Right atrium auricular region (tissue), 2 donors: ENCODE measurements at regions not wholly inside any gene's neighbourhood (a gene's known extent, or its start where the extent isn't known, plus 50 kb on each side); places are given as distances from the start of the nearest gene placed in this dataset.

ENCODE experiments used
- DNase-seq: peaks from one replicate; pipeline ENCODE4 v3.0.0-alpha.2; 2019; ENCODE audit warnings: low spot score
- H3K27ac ChIP-seq, 2 donors: fragments of 200-600 bp; sonication (generic); 1 replicate in 1 of 2; 2 replicates in 1 of 2; pipeline ENCODE4 v1.5.1; 2016 to 2019
- H3K27me3 ChIP-seq, 2 donors: fragments of 200-600 bp; sonication (generic); one replicate each; pipeline versions ENCODE4 v1.5.1 to v1.6.0; 2017 to 2019
- H3K36me3 ChIP-seq: fragments of 200-600 bp; sonication (generic); one replicate; pipeline ENCODE4 v1.5.1; 2016
- H3K4me1 ChIP-seq, 2 donors: fragments of 200-600 bp; sonication (generic); one replicate each; pipeline versions ENCODE4 v1.5.1 to v1.6.0; 2017 to 2019
- H3K4me3 ChIP-seq, 2 donors: fragments of 200-600 bp; sonication (generic); 1 replicate in 1 of 2; 2 replicates in 1 of 2; pipeline ENCODE4 v1.5.1; 2017 to 2019; ENCODE audit warnings: mild to moderate bottlenecking in 1 of 2, moderate library complexity in 1 of 2
- H3K9me3 ChIP-seq, 2 donors: fragments of 200-600 bp; sonication (generic); one replicate each; pipeline ENCODE4 v1.5.1; 2019
- TF ChIP-seq, protein P1 (sequence below), 2 donors: fragments of 200-600 bp; sonication (generic); IDR thresholded peaks; one replicate each; pipeline ENCODE4 v1.5.1; 2019; ENCODE audit warnings: antibody characterized with exemption in 2 of 2

DNA sequence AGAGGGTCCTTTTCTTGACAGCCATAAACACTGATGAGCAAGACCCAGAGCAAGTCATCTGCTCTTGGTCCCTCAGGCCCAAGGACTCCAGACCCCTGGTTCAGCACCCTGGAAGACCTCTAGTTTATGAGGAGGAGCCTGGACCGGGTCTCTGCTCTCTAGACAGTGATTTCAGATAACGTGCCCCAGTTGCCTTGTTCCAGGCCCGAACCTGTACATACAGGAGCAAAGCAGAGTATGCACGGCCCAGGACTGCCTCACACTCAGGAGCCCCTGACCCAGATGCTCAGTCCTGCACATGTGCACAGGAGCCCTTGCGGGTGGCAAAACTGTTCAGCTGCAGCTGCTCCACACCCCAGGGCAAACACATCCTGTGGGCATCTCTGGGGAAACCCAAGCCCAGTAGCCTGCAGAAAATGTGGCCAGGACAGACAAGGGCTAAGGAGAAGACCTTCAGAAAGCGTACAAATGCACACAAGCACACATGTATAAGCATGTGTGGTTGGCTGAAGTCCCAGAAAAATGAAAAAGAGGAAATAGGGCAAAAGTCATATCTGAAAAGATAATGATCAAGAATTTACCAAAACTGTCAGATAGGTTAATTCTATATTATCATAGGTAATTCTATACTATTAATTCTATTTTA is 59.9 kb upstream of the CORO2B start:
- no peaks in the 10 kb centered on the region for H3K36me3 ChIP-seq
- peaks cover 0 to 18% of the 10 kb centered on the region in 2 donors for H3K4me1 ChIP-seq
- no peak for DNase-seq
- no peak overlapping the region for H3K4me3 ChIP-seq
- TF ChIP-seq, protein P1, sequence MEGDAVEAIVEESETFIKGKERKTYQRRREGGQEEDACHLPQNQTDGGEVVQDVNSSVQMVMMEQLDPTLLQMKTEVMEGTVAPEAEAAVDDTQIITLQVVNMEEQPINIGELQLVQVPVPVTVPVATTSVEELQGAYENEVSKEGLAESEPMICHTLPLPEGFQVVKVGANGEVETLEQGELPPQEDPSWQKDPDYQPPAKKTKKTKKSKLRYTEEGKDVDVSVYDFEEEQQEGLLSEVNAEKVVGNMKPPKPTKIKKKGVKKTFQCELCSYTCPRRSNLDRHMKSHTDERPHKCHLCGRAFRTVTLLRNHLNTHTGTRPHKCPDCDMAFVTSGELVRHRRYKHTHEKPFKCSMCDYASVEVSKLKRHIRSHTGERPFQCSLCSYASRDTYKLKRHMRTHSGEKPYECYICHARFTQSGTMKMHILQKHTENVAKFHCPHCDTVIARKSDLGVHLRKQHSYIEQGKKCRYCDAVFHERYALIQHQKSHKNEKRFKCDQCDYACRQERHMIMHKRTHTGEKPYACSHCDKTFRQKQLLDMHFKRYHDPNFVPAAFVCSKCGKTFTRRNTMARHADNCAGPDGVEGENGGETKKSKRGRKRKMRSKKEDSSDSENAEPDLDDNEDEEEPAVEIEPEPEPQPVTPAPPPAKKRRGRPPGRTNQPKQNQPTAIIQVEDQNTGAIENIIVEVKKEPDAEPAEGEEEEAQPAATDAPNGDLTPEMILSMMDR (IDR thresholded peaks at IDR 0.05): no peak
- peak overlapping the region in 1 of 2 donors; percentile 71 for H3K27ac ChIP-seq
- H3K27me3 ChIP-seq: no peaks in the 10 kb centered on the region
- H3K9me3 ChIP-seq: peaks cover 0 to 2% of the 10 kb centered on the region in 2 donors

DNA sequence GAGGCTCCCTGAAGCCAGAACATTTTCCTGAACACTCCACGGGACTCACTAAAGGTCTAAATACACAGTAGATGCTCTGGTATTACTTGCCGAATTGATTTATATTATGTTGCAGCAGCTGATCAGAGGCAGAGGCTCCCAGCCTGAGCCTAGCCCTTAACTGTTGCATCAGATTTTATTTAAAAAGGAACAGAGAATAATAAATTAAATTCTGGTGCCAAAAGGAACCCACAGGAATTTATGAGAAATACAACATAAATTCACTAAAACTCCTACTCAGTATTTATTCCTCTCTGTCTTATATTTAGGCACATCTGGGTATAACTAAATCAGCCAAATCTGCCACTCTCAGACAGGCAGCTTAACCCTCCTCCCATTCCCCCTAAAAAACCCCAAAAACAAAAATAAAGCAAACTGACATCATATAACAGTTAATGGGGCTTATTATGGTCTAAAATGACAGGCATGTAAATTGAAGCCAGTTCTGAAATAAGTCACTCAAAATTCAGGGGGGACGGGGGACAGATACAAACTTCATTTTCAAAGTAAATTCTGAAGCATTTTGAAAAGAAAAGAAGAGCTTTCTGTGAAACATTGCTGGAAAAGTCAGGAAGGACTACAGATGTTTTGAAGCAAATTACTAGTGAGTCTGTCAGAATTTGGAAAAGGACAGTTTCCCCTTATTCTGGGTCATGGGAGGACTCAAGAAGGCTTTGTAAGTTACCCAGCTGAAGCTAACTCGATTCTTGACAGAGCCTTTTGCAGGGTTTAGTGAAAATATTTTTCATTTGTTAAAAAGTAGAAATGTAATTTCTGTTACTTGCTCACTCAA is 53.8 kb upstream of the CORO2B start:
- H3K9me3 ChIP-seq: no peaks in the 10 kb centered on the region
- TF ChIP-seq, protein P1 (IDR thresholded peaks at IDR 0.05): no peak
- no peaks in the 10 kb centered on the region for H3K36me3 ChIP-seq
- no peak overlapping the region for H3K4me3 ChIP-seq
- H3K27me3 ChIP-seq: no peaks in the 10 kb centered on the region
- DNase-seq: no peak
- no peaks in the 10 kb centered on the region for H3K4me1 ChIP-seq
- peak overlapping the region; percentile 22 to 58 for H3K27ac ChIP-seq

DNA sequence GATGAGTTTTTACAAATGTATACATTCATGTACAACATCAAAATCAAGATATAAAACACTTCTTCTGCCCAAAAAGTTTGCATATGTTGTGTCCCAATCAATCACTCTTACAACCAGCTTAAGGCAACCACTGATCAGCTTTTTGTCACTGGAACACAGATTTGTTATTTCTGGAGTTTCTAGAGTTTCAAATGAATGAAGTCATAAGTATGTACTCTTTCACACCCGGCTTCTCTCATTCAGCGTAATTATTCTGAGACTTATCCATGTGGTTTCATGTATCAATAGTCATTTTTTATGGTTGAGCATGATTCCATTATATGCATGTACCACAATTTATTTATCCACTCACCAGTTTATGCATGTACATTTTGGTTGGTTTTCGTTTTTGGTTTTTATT is 53.0 kb upstream of the CORO2B start:
- no peaks in the 10 kb centered on the region for H3K36me3 ChIP-seq
- no peaks in the 10 kb centered on the region for H3K27me3 ChIP-seq
- no peak for DNase-seq
- TF ChIP-seq, protein P1 (IDR thresholded peaks at IDR 0.05): no peak
- H3K4me1 ChIP-seq: no peaks in the 10 kb centered on the region
- H3K4me3 ChIP-seq: no peak overlapping the region
- H3K27ac ChIP-seq: peak overlapping the region in 1 of 2 donors; percentile 58
- H3K9me3 ChIP-seq: peaks cover 0 to under 1% of the 10 kb centered on the region in 2 donors

DNA sequence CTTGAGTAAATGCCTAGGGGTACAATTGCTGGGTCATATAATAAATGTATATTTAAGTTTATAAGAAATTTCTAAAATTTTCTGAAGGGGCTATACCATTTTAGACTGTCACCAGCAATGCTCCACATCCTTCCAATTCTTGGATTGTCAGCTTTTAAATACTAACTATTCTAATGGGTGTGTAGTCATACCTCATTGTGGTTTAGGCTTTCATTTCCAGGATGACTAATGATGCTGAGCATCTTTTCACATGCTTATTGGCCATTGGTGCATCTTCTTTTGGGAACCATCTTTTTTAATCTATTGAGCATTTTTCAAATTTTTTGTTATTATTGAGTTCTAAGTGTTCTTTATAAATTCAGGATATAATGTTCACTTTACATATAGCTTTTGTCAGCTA is 52.5 kb upstream of the CORO2B start:
- no peak for DNase-seq
- no peaks in the 10 kb centered on the region for H3K4me1 ChIP-seq
- peaks cover 0 to 5% of the 10 kb centered on the region in 2 donors for H3K9me3 ChIP-seq
- no peaks in the 10 kb centered on the region for H3K36me3 ChIP-seq
- no peak overlapping the region for H3K27ac ChIP-seq
- no peaks in the 10 kb centered on the region for H3K27me3 ChIP-seq
- no peak overlapping the region for H3K4me3 ChIP-seq
- TF ChIP-seq, protein P1 (IDR thresholded peaks at IDR 0.05): no peak

DNA sequence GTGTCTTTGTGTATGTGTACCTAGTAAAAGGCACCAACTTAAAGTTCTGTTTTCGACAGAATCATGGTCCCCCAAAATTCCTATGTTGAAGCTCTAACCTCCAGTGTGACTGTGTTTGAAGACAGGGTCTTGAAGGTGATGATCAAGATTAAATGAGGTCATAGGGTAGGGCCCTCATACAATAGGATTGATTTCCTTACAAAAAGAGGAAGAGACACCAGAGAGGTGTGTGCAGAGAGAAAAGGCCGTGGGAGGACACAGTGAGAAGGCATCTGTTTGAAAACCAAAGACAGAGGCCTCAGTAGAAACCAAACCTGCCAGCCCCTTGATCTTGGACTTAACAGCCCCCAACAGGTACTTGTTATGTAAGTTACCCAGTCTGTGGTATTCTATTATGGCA is 52.0 kb upstream of the CORO2B start:
- Histone ChIP-seq H3K9me3 (peaks cover 0 to 10% of the 10 kb centered on the region in 2 donors), H3K27me3 (no peaks in the 10 kb centered on the region), H3K27ac (no peak overlapping the region), H3K36me3 (no peaks in the 10 kb centered on the region), H3K4me1 (no peaks in the 10 kb centered on the region), H3K4me3 (no peak overlapping the region)
- DNase-seq: no peak
- TF ChIP-seq, protein P1 (IDR thresholded peaks at IDR 0.05): no peak
